ENCODE measurements at regions not wholly inside any gene's neighbourhood (a gene's known extent, or its start where the extent isn't known, plus 50 kb on each side); places are given as distances from the start of the nearest gene placed in this dataset.
"Not testable (repeated sequence)": the region's sequence is repeated elsewhere in the genome, so short reads cannot be mapped to it uniquely, and the experiment has no call there.

GRCh38 chr6:140548366-140548765, 1173.9 kb upstream of the CITED2 start:
- DNase-seq (ENCODE audit: low read depth in 2 of 2): no peak

GRCh38 chr6:140546640-140547039, 1172.2 kb upstream of the CITED2 start:
- peak in 1 of 2 donors; percentile 1 for DNase-seq (ENCODE audit: low read depth in 2 of 2)

GRCh38 chr6:140544431-140544830, 1170.0 kb upstream of the CITED2 start:
- no peak for DNase-seq (ENCODE audit: low read depth in 2 of 2)

- no peak for DNase-seq (ENCODE audit: low read depth in 2 of 2)
These were observed 1168.4 kb upstream of the CITED2 start for GRCh38 chr6:140542863-140543262.

GRCh38 chr6:140541288-140541687, 1166.8 kb upstream of the CITED2 start:
- DNase-seq (ENCODE audit: low read depth in 2 of 2): no peak

GRCh38 chr6:140540743-140541142, 1166.3 kb upstream of the CITED2 start:
- DNase-seq (ENCODE audit: low read depth in 2 of 2): no peak

- DNase-seq (ENCODE audit: low read depth in 2 of 2): peak in 1 of 2 donors; percentile 4
These were observed 1164.5 kb upstream of the CITED2 start for GRCh38 chr6:140538926-140539325.

GRCh38 chr6:140537834-140538705, 1163.6 kb upstream of the CITED2 start:
- peak; percentile 37 to 86 for DNase-seq (ENCODE audit: low read depth in 2 of 2)

- peak in 1 of 2 donors; percentile 7 for DNase-seq (ENCODE audit: low read depth in 2 of 2)
These were observed 1162.8 kb upstream of the CITED2 start for GRCh38 chr6:140537211-140537610.

GRCh38 chr6:140535511-140535910, 1161.1 kb upstream of the CITED2 start:
- no peak for DNase-seq (ENCODE audit: low read depth in 2 of 2)

- DNase-seq (ENCODE audit: low read depth in 2 of 2): no peak
These were observed 1159.1 kb upstream of the CITED2 start for GRCh38 chr6:140533526-140533925.

- no peak for DNase-seq (ENCODE audit: low read depth in 2 of 2)
These were observed 1130.3 kb upstream of the CITED2 start for GRCh38 chr6:140504776-140505175.

GRCh38 chr6:140500849-140501248, 1126.4 kb upstream of the CITED2 start:
- no peak for DNase-seq (ENCODE audit: low read depth in 2 of 2)

- DNase-seq (ENCODE audit: low read depth in 2 of 2): no peak
These were observed 1125.2 kb upstream of the CITED2 start for GRCh38 chr6:140499607-140500006.

GRCh38 chr6:140494321-140495108, 1120.1 kb upstream of the CITED2 start:
- no peak for DNase-seq (ENCODE audit: low read depth in 2 of 2)

GRCh38 chr6:140493470-140493869, 1119.0 kb upstream of the CITED2 start:
- not testable (repeated sequence) for DNase-seq (ENCODE audit: low read depth in 2 of 2)

GRCh38 chr6:140490081-140490480, 1115.6 kb upstream of the CITED2 start:
- peak in 1 of 2 donors; percentile 10 for DNase-seq (ENCODE audit: low read depth in 2 of 2)

- no peak for DNase-seq (ENCODE audit: low read depth in 2 of 2)
These were observed 1113.1 kb upstream of the CITED2 start for GRCh38 chr6:140487586-140487985.

- peak in 1 of 2 donors; percentile 1 for DNase-seq (ENCODE audit: low read depth in 2 of 2)
These were observed 1112.3 kb upstream of the CITED2 start for GRCh38 chr6:140486450-140487361.

- DNase-seq (ENCODE audit: low read depth in 2 of 2): peak; percentile 27 to 65
These were observed 1111.4 kb upstream of the CITED2 start for GRCh38 chr6:140485740-140486449.

- peak in 1 of 2 donors; percentile 18 for DNase-seq (ENCODE audit: low read depth in 2 of 2)
These were observed 1106.4 kb upstream of the CITED2 start for GRCh38 chr6:140480852-140481251.

Data from lung microvascular endothelial cell (primary cell).